NCI-H2227 treated with DMSO at 0.1 percent for 48 hours (cell line): ENCODE measurements at regions not wholly inside any gene's neighbourhood (a gene's known extent, or its start where the extent isn't known, plus 50 kb on each side); places are given as distances from the start of the nearest gene placed in this dataset.
"Not testable (repeated sequence)": the region's sequence is repeated elsewhere in the genome, so short reads cannot be mapped to it uniquely, and the experiment has no call there.

ENCODE experiments used
- DNase-seq: peaks from one replicate; lab custom pipeline; 2025; lab: John Stamatoyannopoulos, UW

GRCh38 chr1:206408371-206409288, 61.6 kb upstream of the IKBKE start:
- DNase-seq, result not testable (repeated sequence)

DNA sequence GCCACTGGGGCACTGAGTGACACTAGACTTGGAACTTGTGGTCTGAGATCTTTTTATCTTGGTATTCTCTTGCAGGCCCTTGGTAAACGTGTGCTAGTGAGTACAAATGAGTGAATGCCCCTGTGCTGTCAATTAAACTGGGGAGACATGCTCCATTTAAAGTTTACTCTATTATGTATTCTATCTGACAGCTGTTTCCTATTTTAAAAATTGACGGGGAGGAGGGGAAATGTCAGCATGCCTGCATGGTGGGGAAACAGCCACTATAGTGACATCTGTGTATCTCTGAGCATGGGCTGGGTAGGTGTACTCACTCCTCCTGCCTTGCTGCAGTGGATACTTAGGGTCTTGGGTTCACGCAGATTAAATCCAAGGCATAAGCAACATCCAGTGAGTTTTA, 59.0 kb upstream of the IKBKE start:
- no peak for DNase-seq

DNA sequence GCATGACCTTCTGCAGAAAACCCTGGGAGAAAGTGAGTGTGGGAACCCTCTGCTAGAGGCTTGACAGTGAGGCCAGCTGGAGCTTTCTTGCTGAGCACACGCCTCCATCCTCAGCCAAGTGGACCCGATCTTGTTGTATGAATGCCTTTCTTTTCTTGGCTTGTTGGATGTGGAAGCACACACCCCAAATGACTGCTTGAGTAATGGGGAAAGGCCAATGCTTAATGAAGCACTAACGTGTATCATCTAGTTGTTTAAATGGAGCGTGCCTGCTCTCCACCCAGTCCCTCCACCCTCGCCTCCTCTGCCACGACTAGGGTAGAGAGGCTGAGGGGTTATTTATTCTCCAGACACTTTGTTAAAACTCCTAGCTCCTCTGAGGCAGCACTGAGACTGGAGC, 54.3 kb upstream of the IKBKE start:
- DNase-seq, result peak; percentile 46

- no peak for DNase-seq
These were observed 52.3 kb upstream of the IKBKE start for GRCh38 chr1:206417774-206418614.

- DNase-seq, result no peak
These were observed 51.0 kb upstream of the IKBKE start for GRCh38 chr1:206419250-206419649.

DNA sequence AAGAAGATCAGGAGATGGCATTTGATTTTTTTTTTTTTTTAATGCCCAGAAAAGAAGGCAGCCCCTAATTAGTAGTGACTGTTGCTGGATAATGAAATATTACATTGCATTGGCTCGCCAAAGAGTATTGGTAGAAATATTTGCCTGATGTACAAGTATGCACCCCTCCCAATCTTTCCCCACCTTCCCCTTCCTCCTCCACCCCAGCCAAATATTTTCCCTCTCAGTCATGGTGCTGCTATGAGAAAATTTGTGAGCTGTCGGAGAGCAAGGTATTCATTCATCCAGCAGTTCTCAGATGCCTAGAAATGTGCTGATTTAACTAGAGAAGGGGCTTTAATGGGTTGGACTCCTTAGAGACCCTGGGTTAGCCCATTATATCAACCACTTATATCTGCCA, 50.5 kb upstream of the IKBKE start:
- DNase-seq, result no peak

- DNase-seq, result no peak
These were observed 49.8 kb upstream of the IKBKE start for GRCh38 chr1:206420471-206420870.
